Renal pelvis (tissue), 1 donor: ENCODE measurements at regions not wholly inside any gene's neighbourhood (a gene's known extent, or its start where the extent isn't known, plus 50 kb on each side); places are given as distances from the start of the nearest gene placed in this dataset.

Source experiments
- DNase-seq: peaks from one replicate; pipeline ENCODE4 v3.0.0-alpha.2; 2013

- DNase-seq: no peak
Measured at GRCh38 chr9:107210775-107211174, 72.3 kb upstream of the RAD23B start.

GRCh38 chr9:107211284-107211923, 71.7 kb upstream of the RAD23B start:
- DNase-seq: peak; percentile 39

GRCh38 chr9:107212613-107213012, 70.5 kb upstream of the RAD23B start:
- DNase-seq: no peak

- no peak for DNase-seq
Measured at GRCh38 chr9:107213080-107213479, 70.0 kb upstream of the RAD23B start.

GRCh38 chr9:107213561-107214028, 69.5 kb upstream of the RAD23B start:
- no peak for DNase-seq

GRCh38 chr9:107214381-107214780, 68.7 kb upstream of the RAD23B start:
- DNase-seq: no peak

- DNase-seq: no peak
Measured at GRCh38 chr9:107214915-107215314, 68.2 kb upstream of the RAD23B start.

- no peak for DNase-seq
Measured at GRCh38 chr9:107215381-107215780, 67.7 kb upstream of the RAD23B start.

GRCh38 chr9:107216329-107216728, 66.8 kb upstream of the RAD23B start:
- no peak for DNase-seq

GRCh38 chr9:107218829-107219485, 64.1 kb upstream of the RAD23B start:
- DNase-seq: peak; percentile 53

- DNase-seq: no peak
Measured at GRCh38 chr9:107219486-107220077, 63.5 kb upstream of the RAD23B start.

GRCh38 chr9:107221321-107221720, 61.8 kb upstream of the RAD23B start:
- DNase-seq: no peak

GRCh38 chr9:107222020-107222522, 61.0 kb upstream of the RAD23B start:
- DNase-seq: peak; percentile 38

GRCh38 chr9:107223381-107223780, 59.7 kb upstream of the RAD23B start:
- no peak for DNase-seq

- DNase-seq: no peak
Measured at GRCh38 chr9:107224252-107224651, 58.8 kb upstream of the RAD23B start.

- no peak for DNase-seq
Measured at GRCh38 chr9:107226421-107226820, 56.7 kb upstream of the RAD23B start.

GRCh38 chr9:107227774-107228173, 55.3 kb upstream of the RAD23B start:
- DNase-seq: no peak

- DNase-seq: no peak
Measured at GRCh38 chr9:107228496-107229039, 54.5 kb upstream of the RAD23B start.

GRCh38 chr9:107229241-107229741, 53.8 kb upstream of the RAD23B start:
- no peak for DNase-seq
